ENCODE measurements at regions not wholly inside any gene's neighbourhood (a gene's known extent, or its start where the extent isn't known, plus 50 kb on each side); places are given as distances from the start of the nearest gene placed in this dataset.
"Not testable (repeated sequence)": the region's sequence is repeated elsewhere in the genome, so short reads cannot be mapped to it uniquely, and the experiment has no call there.

- TF ChIP-seq CTCF (IDR thresholded peaks at IDR 0.05; ENCODE audit: insufficient read depth, low read depth, low read length) = no peak
- DNase-seq (ENCODE audit: low read depth) = no peak
- H3K4me3 ChIP-seq (ENCODE audit: low read depth, low read length) = no peak overlapping the region
Measured at GRCh38 chr7:108642126-108642525, 72.5 kb downstream of the DNAJB9 start.

GRCh38 chr7:108643136-108643535 lies 73.5 kb downstream of the DNAJB9 start:
- no peak for TF ChIP-seq CTCF (IDR thresholded peaks at IDR 0.05; ENCODE audit: insufficient read depth, low read depth, low read length)

GRCh38 chr7:108648989-108649388 lies 79.3 kb downstream of the DNAJB9 start:
- no peak for TF ChIP-seq CTCF (IDR thresholded peaks at IDR 0.05; ENCODE audit: insufficient read depth, low read depth, low read length)
- peak; percentile 42 for DNase-seq (ENCODE audit: low read depth)

More at GRCh38 chr7:108643136-108643535, 73.5 kb downstream of the DNAJB9 start:
- DNase-seq (ENCODE audit: low read depth) = no peak
- H3K4me3 ChIP-seq (ENCODE audit: low read depth, low read length) = no peak overlapping the region

GRCh38 chr7:108650467-108650866 lies 80.8 kb downstream of the DNAJB9 start:
- no peak for TF ChIP-seq CTCF (IDR thresholded peaks at IDR 0.05; ENCODE audit: insufficient read depth, low read depth, low read length)
- DNase-seq (ENCODE audit: low read depth) = peak; percentile 86
- no peak overlapping the region for H3K4me3 ChIP-seq (ENCODE audit: low read depth, low read length)

More at GRCh38 chr7:108648989-108649388, 79.3 kb downstream of the DNAJB9 start:
- no peak overlapping the region for H3K4me3 ChIP-seq (ENCODE audit: low read depth, low read length)

- no peak overlapping the region for H3K4me3 ChIP-seq (ENCODE audit: low read depth, low read length)
- no peak for TF ChIP-seq CTCF (IDR thresholded peaks at IDR 0.05; ENCODE audit: insufficient read depth, low read depth, low read length)
- DNase-seq (ENCODE audit: low read depth) = no peak
Measured at GRCh38 chr7:108652886-108653285, 83.2 kb downstream of the DNAJB9 start.

GRCh38 chr7:108653526-108653925 lies 83.9 kb downstream of the DNAJB9 start:
- peak; percentile 88 for DNase-seq (ENCODE audit: low read depth)
- no peak overlapping the region for H3K4me3 ChIP-seq (ENCODE audit: low read depth, low read length)
- TF ChIP-seq CTCF (IDR thresholded peaks at IDR 0.05; ENCODE audit: insufficient read depth, low read depth, low read length) = no peak

- H3K4me3 ChIP-seq (ENCODE audit: low read depth, low read length); DNase-seq (ENCODE audit: low read depth): not testable (repeated sequence)
Measured at GRCh38 chr7:108657140-108657726, 87.6 kb downstream of the DNAJB9 start.
